Liver (tissue), 8 donors: ENCODE measurements at regions not wholly inside any gene's neighbourhood (a gene's known extent, or its start where the extent isn't known, plus 50 kb on each side); places are given as distances from the start of the nearest gene placed in this dataset.

Experiments
- DNase-seq: peaks from one replicate; pipeline ENCODE4 v3.0.0-alpha.2; 2017; ENCODE audit warnings: low spot score
- H3K27ac ChIP-seq, 2 donors: one replicate each; pipeline ENCODE4 v1.7.0; 2013; ENCODE audit warnings: inconsistent platforms in 2 of 2, low read length in 2 of 2, control low read depth in 1 of 2, low read depth in 1 of 2, mild to moderate bottlenecking in 1 of 2
- H3K27me3 ChIP-seq, 4 donors: one replicate each; pipeline versions ENCODE4 v1.6.1 to v1.7.0; 2013; ENCODE audit warnings: low read length in 3 of 4, inconsistent platforms in 1 of 4, mild to moderate bottlenecking in 1 of 4, moderate library complexity in 1 of 4; ENCODE audit not compliant: control insufficient read depth in 4 of 4, insufficient read depth in 4 of 4
- H3K36me3 ChIP-seq, 4 donors: one replicate each; pipeline versions ENCODE4 v1.6.1 to v1.7.0; 2013; ENCODE audit warnings: low read length in 3 of 4, mild to moderate bottlenecking in 3 of 4, low read depth in 1 of 4, moderate library complexity in 1 of 4; ENCODE audit not compliant: control insufficient read depth in 4 of 4, insufficient read depth in 3 of 4
- H3K4me1 ChIP-seq, 4 donors: one replicate each; pipeline versions ENCODE4 v1.6.1 to v1.7.0; 2013; ENCODE audit warnings: low read length in 3 of 4, mild to moderate bottlenecking in 3 of 4, moderate library complexity in 1 of 4; ENCODE audit not compliant: control insufficient read depth in 4 of 4, insufficient read depth in 4 of 4
- H3K4me3 ChIP-seq, 3 donors: one replicate each; pipeline versions ENCODE4 v1.6.1 to v1.7.0; 2013; ENCODE audit warnings: low read length in 3 of 3, control low read depth in 1 of 3, low read depth in 1 of 3, mild to moderate bottlenecking in 1 of 3
- H3K9ac ChIP-seq, 2 donors: one replicate each; pipeline ENCODE4 v1.7.0; 2013; ENCODE audit warnings: low read length in 2 of 2, mild to moderate bottlenecking in 2 of 2, moderate library complexity in 2 of 2, control low read depth in 1 of 2, low read depth in 1 of 2
- H3K9me3 ChIP-seq, 4 donors: one replicate each; pipeline versions ENCODE4 v1.6.1 to v1.7.0; 2013; ENCODE audit warnings: low read length in 3 of 4; ENCODE audit not compliant: control insufficient read depth in 4 of 4
- ATF3 ChIP-seq: IDR thresholded peaks from 2 replicates; pipeline ENCODE4 v1.6.1; 2016; ENCODE audit warnings: antibody characterized with exemption
- EGR1 ChIP-seq, 2 donors: IDR thresholded peaks; 2 replicates each; pipeline ENCODE4 v1.6.1; 2016 to 2018; ENCODE audit warnings: antibody characterized with exemption in 2 of 2, low read depth in 2 of 2
- FOXA2 ChIP-seq: IDR thresholded peaks from 2 replicates; pipeline ENCODE4 v1.6.1; 2016; ENCODE audit warnings: antibody characterized with exemption
- GABPA ChIP-seq, 2 donors: IDR thresholded peaks in 1 of 2; conservative IDR thresholded peaks in 1 of 2; 2 replicates each; pipeline ENCODE4 v1.6.1; 2016; ENCODE audit warnings: antibody characterized with exemption in 2 of 2, mild to moderate bottlenecking in 1 of 2, moderate library complexity in 1 of 2
- HNF4A ChIP-seq, 2 donors: conservative IDR thresholded peaks; 2 replicates each; pipeline ENCODE4 v1.6.1; 2016; ENCODE audit warnings: antibody characterized with exemption in 2 of 2, mild to moderate bottlenecking in 2 of 2
- HNF4G ChIP-seq: IDR thresholded peaks from 2 replicates; pipeline ENCODE4 v1.6.1; 2016; ENCODE audit warnings: antibody characterized with exemption
- MAX ChIP-seq: IDR thresholded peaks from 2 replicates; pipeline ENCODE4 v1.6.1; 2016; ENCODE audit warnings: antibody characterized with exemption
- NR2F2 ChIP-seq: IDR thresholded peaks from 2 replicates; pipeline ENCODE4 v1.6.1; 2016; ENCODE audit warnings: antibody characterized with exemption
- REST ChIP-seq: IDR thresholded peaks from 2 replicates; pipeline ENCODE4 v1.6.1; 2016; ENCODE audit warnings: antibody characterized with exemption, mild to moderate bottlenecking
- RXRA ChIP-seq, 2 donors: IDR thresholded peaks; 2 replicates each; pipeline ENCODE4 v1.6.1; 2017 to 2018; ENCODE audit warnings: antibody characterized with exemption in 2 of 2, mild to moderate bottlenecking in 1 of 2
- SP1 ChIP-seq: IDR thresholded peaks from 2 replicates; pipeline ENCODE4 v1.6.1; 2018; ENCODE audit warnings: antibody characterized with exemption, mild to moderate bottlenecking
- TAF1 ChIP-seq: conservative IDR thresholded peaks from 2 replicates; pipeline ENCODE4 v1.6.1; 2016; ENCODE audit warnings: antibody characterized with exemption, mild to moderate bottlenecking
- YY1 ChIP-seq: IDR thresholded peaks from 2 replicates; pipeline ENCODE4 v1.6.1; 2016; ENCODE audit warnings: antibody characterized with exemption, mild to moderate bottlenecking
- WGBS: extraction: QIAGEN DNeasy Blood & Tissue Kit; methylation state at CpG from one replicate; pipeline ENCODE4 v1.1.7; 2013; 5-methylcytosine and 5-hydroxymethylcytosine counted together
- TF ChIP-seq, protein P1 (sequence below): IDR thresholded peaks from 2 replicates; pipeline ENCODE4 v1.6.1; 2016; ENCODE audit warnings: antibody characterized with exemption
- TF ChIP-seq, protein P2 (sequence below): fragments of 150-350 bp; IDR thresholded peaks from 2 replicates; pipeline ENCODE4 v1.5.1; 2017; ENCODE audit warnings: improper control_type of control experiment, low read depth, low read length; ENCODE audit not compliant: missing input control
- donor health status: healthy.
- donor health status: healthy.
- donor health status: healthy.
- donor health status: healthy.
- donor health status: healthy.

- no peaks in the 10 kb centered on the region for H3K9me3 ChIP-seq
- H3K27ac ChIP-seq: no peak overlapping the region
- TF ChIP-seq HNF4G: no peak
- no peak for TF ChIP-seq YY1
- TF ChIP-seq SP1: no peak
- no peak for TF ChIP-seq GABPA (IDR thresholded peaks at IDR 0.05 in 1 of 2, conservative IDR thresholded peaks at IDR 0.05 in 1 of 2)
- TF ChIP-seq MAX: no peak
- TF ChIP-seq, protein P1, sequence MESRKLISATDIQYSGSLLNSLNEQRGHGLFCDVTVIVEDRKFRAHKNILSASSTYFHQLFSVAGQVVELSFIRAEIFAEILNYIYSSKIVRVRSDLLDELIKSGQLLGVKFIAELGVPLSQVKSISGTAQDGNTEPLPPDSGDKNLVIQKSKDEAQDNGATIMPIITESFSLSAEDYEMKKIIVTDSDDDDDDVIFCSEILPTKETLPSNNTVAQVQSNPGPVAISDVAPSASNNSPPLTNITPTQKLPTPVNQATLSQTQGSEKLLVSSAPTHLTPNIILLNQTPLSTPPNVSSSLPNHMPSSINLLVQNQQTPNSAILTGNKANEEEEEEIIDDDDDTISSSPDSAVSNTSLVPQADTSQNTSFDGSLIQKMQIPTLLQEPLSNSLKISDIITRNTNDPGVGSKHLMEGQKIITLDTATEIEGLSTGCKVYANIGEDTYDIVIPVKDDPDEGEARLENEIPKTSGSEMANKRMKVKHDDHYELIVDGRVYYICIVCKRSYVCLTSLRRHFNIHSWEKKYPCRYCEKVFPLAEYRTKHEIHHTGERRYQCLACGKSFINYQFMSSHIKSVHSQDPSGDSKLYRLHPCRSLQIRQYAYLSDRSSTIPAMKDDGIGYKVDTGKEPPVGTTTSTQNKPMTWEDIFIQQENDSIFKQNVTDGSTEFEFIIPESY: no peak
- no peak for TF ChIP-seq TAF1
- TF ChIP-seq ATF3: no peak
- no peak for TF ChIP-seq NR2F2
- TF ChIP-seq FOXA2: no peak
- no peak for TF ChIP-seq RXRA (IDR thresholded peaks at IDR 0.05)
- TF ChIP-seq EGR1 (IDR thresholded peaks at IDR 0.05; ENCODE audit: low read depth in 2 of 2): no peak
- no peak for TF ChIP-seq HNF4A (conservative IDR thresholded peaks at IDR 0.05)
- no peaks in the 10 kb centered on the region for H3K4me1 ChIP-seq
- H3K9ac ChIP-seq: no peak overlapping the region
- H3K36me3 ChIP-seq: no peaks in the 10 kb centered on the region
- 31% methylated on average over 3 of the region's 3 CpGs for WGBS
- H3K27me3 ChIP-seq: peaks cover 0 to 2% (median 0%) of the 10 kb centered on the region in 4 donors
- no peak for DNase-seq
- H3K4me3 ChIP-seq: no peak overlapping the region
Measured at GRCh38 chr1:76770979-76771378, 96.3 kb upstream of the ST6GALNAC5 start.

DNA sequence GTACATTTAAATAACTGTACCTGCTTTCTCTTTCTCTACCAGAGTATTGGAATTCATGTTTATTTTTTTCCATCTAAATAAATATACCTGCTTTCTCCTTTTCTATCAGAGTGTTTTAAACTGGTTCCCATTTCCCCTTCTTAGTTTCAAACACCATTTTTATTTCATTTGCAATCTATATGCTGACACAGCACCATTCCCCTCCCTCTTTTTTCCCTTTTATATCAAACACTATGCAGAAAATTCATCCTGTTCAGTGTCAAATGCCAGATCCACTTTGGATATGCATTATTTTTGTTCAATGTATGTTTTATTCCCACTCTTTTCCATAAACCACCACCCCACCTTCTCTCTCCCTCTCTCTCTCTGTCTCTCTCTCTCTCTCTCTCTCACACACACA is 85.8 kb upstream of the ST6GALNAC5 start:
- Histone ChIP-seq H3K27ac (no peak overlapping the region), H3K9ac (no peak overlapping the region), H3K9me3 (no peaks in the 10 kb centered on the region), H3K27me3 (peaks cover 0 to 2% (median 0%) of the 10 kb centered on the region in 4 donors), H3K4me3 (no peak overlapping the region), H3K4me1 (no peaks in the 10 kb centered on the region), H3K36me3 (no peaks in the 10 kb centered on the region)
- TF ChIP-seq TAF1 (no peak), EGR1 (IDR thresholded peaks at IDR 0.05; ENCODE audit: low read depth in 2 of 2) (no peak), NR2F2 (no peak)
- TF ChIP-seq, protein P2, sequence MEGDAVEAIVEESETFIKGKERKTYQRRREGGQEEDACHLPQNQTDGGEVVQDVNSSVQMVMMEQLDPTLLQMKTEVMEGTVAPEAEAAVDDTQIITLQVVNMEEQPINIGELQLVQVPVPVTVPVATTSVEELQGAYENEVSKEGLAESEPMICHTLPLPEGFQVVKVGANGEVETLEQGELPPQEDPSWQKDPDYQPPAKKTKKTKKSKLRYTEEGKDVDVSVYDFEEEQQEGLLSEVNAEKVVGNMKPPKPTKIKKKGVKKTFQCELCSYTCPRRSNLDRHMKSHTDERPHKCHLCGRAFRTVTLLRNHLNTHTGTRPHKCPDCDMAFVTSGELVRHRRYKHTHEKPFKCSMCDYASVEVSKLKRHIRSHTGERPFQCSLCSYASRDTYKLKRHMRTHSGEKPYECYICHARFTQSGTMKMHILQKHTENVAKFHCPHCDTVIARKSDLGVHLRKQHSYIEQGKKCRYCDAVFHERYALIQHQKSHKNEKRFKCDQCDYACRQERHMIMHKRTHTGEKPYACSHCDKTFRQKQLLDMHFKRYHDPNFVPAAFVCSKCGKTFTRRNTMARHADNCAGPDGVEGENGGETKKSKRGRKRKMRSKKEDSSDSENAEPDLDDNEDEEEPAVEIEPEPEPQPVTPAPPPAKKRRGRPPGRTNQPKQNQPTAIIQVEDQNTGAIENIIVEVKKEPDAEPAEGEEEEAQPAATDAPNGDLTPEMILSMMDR: no peak
- no peak for DNase-seq

GRCh38 chr1:76782809-76783208 is 84.5 kb upstream of the ST6GALNAC5 start:
- Histone ChIP-seq H3K4me1 (no peaks in the 10 kb centered on the region), H3K9me3 (no peaks in the 10 kb centered on the region), H3K9ac (no peak overlapping the region), H3K27ac (no peak overlapping the region), H3K27me3 (peaks cover 0 to 4% (median 0%) of the 10 kb centered on the region in 4 donors), H3K36me3 (no peaks in the 10 kb centered on the region), H3K4me3 (no peak overlapping the region)
- no peak for DNase-seq
- WGBS: 85% methylated on average over 1 of the region's 1 CpG
- no peak for TF ChIP-seq MAX
- TF ChIP-seq NR2F2: no peak
- TF ChIP-seq EGR1 (IDR thresholded peaks at IDR 0.05; ENCODE audit: low read depth in 2 of 2): no peak
- TF ChIP-seq, protein P2: no peak
- TF ChIP-seq ATF3: no peak
- no peak for TF ChIP-seq REST
- no peak for TF ChIP-seq RXRA (IDR thresholded peaks at IDR 0.05)
- TF ChIP-seq YY1: no peak
